A549 (cell line): ENCODE measurements at regions not wholly inside any gene's neighbourhood (a gene's known extent, or its start where the extent isn't known, plus 50 kb on each side); places are given as distances from the start of the nearest gene placed in this dataset.

ENCODE experiments used
- CTCF ChIP-seq: fragments of >200 bp; sonication (Bioruptor Twin); formaldehyde crosslinking; IDR thresholded peaks from 3 replicates; pipeline ENCODE4 v1.5.1; 2016
- ELK1 ChIP-seq: fragments of 150-350 bp; IDR thresholded peaks from 2 replicates; pipeline ENCODE4 v1.6.1; 2014; ENCODE audit warnings: low read depth, mild to moderate bottlenecking, low read length
- KDM5A ChIP-seq: fragments of 200-600 bp; sonication (generic); IDR thresholded peaks from 2 replicates; pipeline ENCODE4 v1.6.1; 2016; ENCODE audit warnings: antibody characterized with exemption, mild to moderate bottlenecking
- MAZ ChIP-seq: fragments of 150-350 bp; IDR thresholded peaks from 2 replicates; pipeline ENCODE4 v1.6.1; 2014; ENCODE audit warnings: antibody characterized with exemption, low read depth, low read length, borderline replicate concordance
- POLR2AphosphoS2 ChIP-seq: conservative IDR thresholded peaks from 2 replicates; pipeline ENCODE4 v1.6.1; 2012; ENCODE audit warnings: low read length, improper control_type of control experiment, inconsistent platforms

- TF ChIP-seq CTCF (no peak), KDM5A (no peak), POLR2AphosphoS2 (no peak), ELK1 (no peak), MAZ (no peak)
Measured at GRCh38 chr18:45336448-45336847, 278.8 kb upstream of the SLC14A2 start.
